ENCODE measurements at regions not wholly inside any gene's neighbourhood (a gene's known extent, or its start where the extent isn't known, plus 50 kb on each side); places are given as distances from the start of the nearest gene placed in this dataset.
A peak's percentile ranks its signal among the peaks of the same experiment; 100 is the strongest.

- no peak overlapping the region for H4K91ac ChIP-seq (ENCODE audit: insufficient read depth, low read depth, low read length)
- WGBS, 2 experiments (ENCODE audit: extremely low coverage in 2 of 2, insufficient read length in 1 of 2) = 95% methylated on average over 4 of the region's 7 CpGs; no CpG with 5 or more reads in 1 of the 2 experiments
- H4K20me1 ChIP-seq (ENCODE audit: insufficient read depth, low read length) = no peaks in the 10 kb centered on the region
- no peak overlapping the region for H2BK5ac ChIP-seq (ENCODE audit: low read depth, low read length, poor library complexity, severe bottlenecking)
- H3K4ac ChIP-seq (ENCODE audit: low read depth, low read length) = no peak overlapping the region
- no peak overlapping the region for H4K8ac ChIP-seq (ENCODE audit: low read depth in 2 of 2, low read length in 2 of 2)
- TF ChIP-seq USF2 (IDR thresholded peaks at IDR 0.05; ENCODE audit: low read depth, low read length) (peak; percentile 16; the same call in 1 of the 2 replicates), MAZ (IDR thresholded peaks at IDR 0.05; ENCODE audit: borderline replicate concordance, low read depth, low read length) (no peak)
- H3K23ac ChIP-seq (ENCODE audit: low read depth, low read length) = no peak overlapping the region
- no peak overlapping the region for H3K18ac ChIP-seq (ENCODE audit: low read depth, low read length)
- no peaks in the 10 kb centered on the region; the same call in 1 of the 2 replicates for H3K4me1 ChIP-seq (ENCODE audit: control insufficient read depth, insufficient read depth, low read length)
- CTCF ChIA-PET = no interaction called here
- no TSS peak for BruUV-seq (replicated peaks)
- no peak overlapping the region for H3K14ac ChIP-seq (replicated peaks; ENCODE audit: low read depth, low read length)
- no peak overlapping the region for H3K9ac ChIP-seq (ENCODE audit: low read depth, low read length)
- in situ Hi-C loops (cut with MboI; ENCODE audit: low sequenced_read_pairs) (no loop called here), dilution Hi-C loops (cut with HindIII; ENCODE audit: low sequenced_read_pairs, unreplicated experiment) (no loop called here), intact Hi-C loops (cut with micrococcal nuclease) (loop anchor here (5.0 kb wide), 1 partner anchor 38 kb away; no protein-coding TSS in a partner anchor)
- DNase-seq (peak; percentile 27), ATAC-seq (ENCODE audit: low read depth) (peak; percentile 35; the same call in 1 of the 2 replicates)
- H3K79me1 ChIP-seq (ENCODE audit: low read depth in 1 of 2, low read length in 2 of 2) = no peaks in the 10 kb centered on the region
- H3K27ac ChIP-seq (ENCODE audit: insufficient read depth, low read length) = no peak overlapping the region
- H3K9me3 ChIP-seq (ENCODE audit: control insufficient read depth, insufficient read depth, low read length) = no peaks in the 10 kb centered on the region
- no peak overlapping the region for H2AFZ ChIP-seq (replicated peaks; ENCODE audit: low read length, poor library complexity)
- no peaks in the 10 kb centered on the region for H3K36me3 ChIP-seq (ENCODE audit: control insufficient read depth, insufficient read depth, low read length)
- H3K9me1 ChIP-seq (ENCODE audit: insufficient read depth, low read length) = no peaks in the 10 kb centered on the region; the same call in 1 of the 2 replicates
- H3K4me2 ChIP-seq (ENCODE audit: low read depth, low read length) = no peak overlapping the region
- no peak overlapping the region for H2AK9ac ChIP-seq (replicated peaks; ENCODE audit: low read depth, low read length, poor library complexity)
- no peak overlapping the region for H2AK5ac ChIP-seq (ENCODE audit: low read depth, low read length)
- H3K56ac ChIP-seq (ENCODE audit: extremely low read depth, insufficient read depth, low read length) = no peak overlapping the region
- H2BK120ac ChIP-seq (ENCODE audit: low read depth, low read length) = no peak overlapping the region
- H4K5ac ChIP-seq (ENCODE audit: low read depth, low read length) = no peak overlapping the region
- no peak overlapping the region for H2BK15ac ChIP-seq (ENCODE audit: low read depth, low read length)
- POLR2A ChIA-PET (ENCODE audit: unreplicated experiment) = no interaction called here
- no peak overlapping the region for H2BK20ac ChIP-seq (ENCODE audit: low read depth, low read length)
- no peak overlapping the region for H3K4me3 ChIP-seq (ENCODE audit: insufficient read depth, low read depth, low read length)
- no peaks in the 10 kb centered on the region for H3K27me3 ChIP-seq (ENCODE audit: control insufficient read depth, insufficient read depth, low read length)
Observed at GRCh38 chr7:46680147-46680546, 759.1 kb upstream of the IGFBP3 start.

All from IMR-90 (cell line).